GM12878 (cell line): ENCODE measurements at regions not wholly inside any gene's neighbourhood (a gene's known extent, or its start where the extent isn't known, plus 50 kb on each side); places are given as distances from the start of the nearest gene placed in this dataset.

ENCODE experiments used
- ATAC-seq: fragments of 200-7000 bp; cut with Tn5 transposase; 3 replicates; pipeline ENCODE4 v1.9.1; 2020; ENCODE audit warnings: mild to moderate bottlenecking, moderate library complexity
- BruUV-seq: library from RNA; stranded (reverse); fragments of 400-500 nt; replicated peaks from 2 replicates; lab custom pipeline; 2021; lab: Mats Ljungman, UMichigan
- CTCF ChIA-PET: fragments of 300-600 bp; sonication (Branson Sonifier 250); formaldehyde crosslinking; extraction: SDS; loops from one replicate; lab custom pipeline; 2021; ENCODE audit warnings: inconsistent platforms; lab: Yijun Ruan, JAX
- POLR2A ChIA-PET: fragments of 350-600 bp; formaldehyde crosslinking; extraction: SDS; loops from one replicate; lab custom pipeline; 2021; ENCODE audit warnings: inconsistent platforms; lab: Charles Lee
- RAD21 ChIA-PET: fragments of 300-600 bp; sonication (Branson Sonifier 250); formaldehyde crosslinking; loops from one replicate; lab custom pipeline; 2023; ENCODE audit warnings: antibody characterized with exemption; ENCODE audit not compliant: unreplicated experiment; lab: Charles Lee
- SMC1A ChIA-PET: fragments of 300-600 bp; sonication (Branson Sonifier 250); formaldehyde crosslinking; loops from one replicate; lab custom pipeline; 2023; ENCODE audit not compliant: unreplicated experiment, uncharacterized antibody; lab: Charles Lee
- DNase-seq: peaks from one replicate; pipeline ENCODE4 v3.0.0-alpha.2; 2011; ENCODE audit warnings: low read depth, low spot score
- FAIRE-seq: peaks from 3 replicates; lab custom pipeline; 2011; peaks lifted over from hg19 to GRCh38; lab: Jason Lieb, UNC
- H2AFZ ChIP-seq: 2 replicates; pipeline ENCODE4 v1.6.0; 2011; ENCODE audit warnings: low read depth, low read length, control low read depth; ENCODE audit not compliant: control insufficient read depth
- H3K27ac ChIP-seq: 2 replicates; pipeline ENCODE4 v1.5.1; 2011; ENCODE audit warnings: control low read depth; ENCODE audit not compliant: control insufficient read depth, insufficient read depth
- H3K27me3 ChIP-seq, 2 experiments: replicated peaks in 1 of 2; 2 replicates each; pipeline versions ENCODE4 v1.6.0 to v1.6.1; 2011; ENCODE audit warnings: low read length in 1 of 2; ENCODE audit not compliant: control insufficient read depth in 2 of 2, insufficient read depth in 2 of 2
- H3K36me3 ChIP-seq, 2 experiments: 2 replicates each; pipeline ENCODE4 v1.5.1; 2011; ENCODE audit warnings: low read length in 1 of 2; ENCODE audit not compliant: control insufficient read depth in 2 of 2, insufficient read depth in 2 of 2
- H3K4me1 ChIP-seq: 2 replicates; pipeline ENCODE4 v1.6.1; 2011; ENCODE audit warnings: mild to moderate bottlenecking, low read length, moderate library complexity, mixed read lengths; ENCODE audit not compliant: control insufficient read depth, insufficient read depth
- H3K4me2 ChIP-seq: 2 replicates; pipeline ENCODE4 v1.6.0; 2011; ENCODE audit warnings: control low read depth; ENCODE audit not compliant: control insufficient read depth, insufficient read depth
- H3K4me3 ChIP-seq: fragments of 200-600 bp; sonication (generic); 2 replicates; pipeline ENCODE4 v1.5.1; 2016
- H3K79me2 ChIP-seq: 2 replicates; pipeline ENCODE4 v1.6.0; 2011; ENCODE audit warnings: low read length; ENCODE audit not compliant: control insufficient read depth, insufficient read depth
- H3K9ac ChIP-seq: 2 replicates; pipeline ENCODE4 v1.8.0; 2011; ENCODE audit warnings: low read length, control low read depth, mixed read lengths; ENCODE audit not compliant: control insufficient read depth, insufficient read depth
- H3K9me3 ChIP-seq: replicated peaks from 3 replicates; pipeline ENCODE4 v1.5.1; 2011; ENCODE audit warnings: mild to moderate bottlenecking, low read length; ENCODE audit not compliant: control insufficient read depth, insufficient read depth
- H4K20me1 ChIP-seq: 2 replicates; pipeline ENCODE4 v1.6.0; 2011; ENCODE audit not compliant: control insufficient read depth, insufficient read depth
- ATF7 ChIP-seq: fragments of 450-650 bp; IDR thresholded peaks from 2 replicates; pipeline ENCODE4 v1.6.1; 2016; ENCODE audit warnings: low read depth, mild to moderate bottlenecking
- BCL3 ChIP-seq: IDR thresholded peaks from 2 replicates; pipeline ENCODE4 v1.6.1; 2011; ENCODE audit warnings: borderline replicate concordance, low read depth, mild to moderate bottlenecking, moderate library complexity, low read length; ENCODE audit not compliant: insufficient read depth, poor library complexity, severe bottlenecking
- BHLHE40 ChIP-seq, 2 experiments: fragments of 450-650 bp in 1 of 2; IDR thresholded peaks; 2 replicates each; pipeline ENCODE4 v1.6.1; 2011 to 2017; ENCODE audit warnings: low read depth in 2 of 2, borderline replicate concordance in 1 of 2, improper control_type of control experiment in 1 of 2, low read length in 1 of 2, mild to moderate bottlenecking in 1 of 2
- CHD2 ChIP-seq: IDR thresholded peaks from 2 replicates; pipeline ENCODE4 v1.6.1; 2011; ENCODE audit warnings: low read depth, low read length, improper control_type of control experiment, borderline replicate concordance
- KAT2A ChIP-seq: conservative IDR thresholded peaks from 2 replicates; pipeline ENCODE4 v1.6.1; 2011; ENCODE audit warnings: low read depth, low read length; ENCODE audit not compliant: control insufficient read depth
- KDM1A ChIP-seq: fragments of 200-600 bp; sonication (generic); IDR thresholded peaks from 2 replicates; pipeline ENCODE4 v1.6.1; 2016; ENCODE audit warnings: borderline replicate concordance
- KLF5 ChIP-seq: fragments of 450-650 bp; IDR thresholded peaks from 2 replicates; pipeline ENCODE4 v1.6.1; 2014; ENCODE audit warnings: mild to moderate bottlenecking; ENCODE audit not compliant: partially characterized antibody
- NKRF ChIP-seq: fragments of 450-650 bp; conservative IDR thresholded peaks from 2 replicates; pipeline ENCODE4 v1.6.1; 2017; ENCODE audit warnings: mild to moderate bottlenecking, moderate library complexity
- PAX8 ChIP-seq: fragments of 450-650 bp; IDR thresholded peaks from 2 replicates; pipeline ENCODE4 v1.6.1; 2017; ENCODE audit warnings: mild to moderate bottlenecking, moderate library complexity
- PML ChIP-seq: IDR thresholded peaks from 2 replicates; pipeline ENCODE4 v1.6.1; 2012; ENCODE audit warnings: low read length, inconsistent platforms
- SP1 ChIP-seq: IDR thresholded peaks from one replicate; pipeline ENCODE4 v1.6.1; 2011; ENCODE audit warnings: low read depth, low read length
- TCF3 ChIP-seq: IDR thresholded peaks from 2 replicates; pipeline ENCODE4 v1.6.1; 2012; ENCODE audit warnings: low read depth, mild to moderate bottlenecking, low read length, borderline replicate concordance; ENCODE audit not compliant: insufficient read depth
- whole genome bisulfite sequencing: methylation state at CpG from one replicate; pipeline ENCODE4 v1.1.6; 2016; ENCODE audit warnings: low lambda C conversion rate; ENCODE audit not compliant: insufficient replicate concordance, insufficient coverage; ENCODE audit errors: missing lambda C conversion rate; 5-methylcytosine and 5-hydroxymethylcytosine counted together
- in situ Hi-C: fragments of 300-500 bp; cut with MboI; formaldehyde crosslinking; loops from 9 replicates; pipeline ENCODE4 v1.14.3; 2018; ENCODE audit warnings: mixed read lengths
- intact Hi-C: fragments of 100-400 bp; cut with micrococcal nuclease; formaldehyde crosslinking; loops from one replicate; pipeline ENCODE4 v1.14.2; 2022; ENCODE audit not compliant: unreplicated experiment

DNA sequence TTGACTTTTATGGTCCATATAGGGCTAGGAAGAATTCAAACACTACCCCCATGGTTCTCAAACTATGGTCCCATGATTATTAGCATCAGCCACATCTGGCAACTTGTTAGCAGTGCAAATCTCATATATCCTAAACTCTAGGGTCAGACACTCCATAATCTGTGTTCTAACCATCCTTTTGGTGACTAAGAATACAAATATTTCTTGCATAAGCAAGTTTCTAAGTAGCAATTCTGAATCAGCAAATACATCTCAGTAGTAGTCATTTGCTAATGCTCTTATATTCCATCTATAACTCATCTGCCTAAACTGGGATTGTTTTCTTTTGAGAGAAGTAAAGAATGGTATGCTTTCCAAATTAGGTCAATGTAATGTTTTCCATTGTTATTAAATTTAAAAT is 447.3 kb downstream of the TMX3 start:
- DNase-seq = no peak
- intact Hi-C loops (no loop called here), in situ Hi-C loops (no loop called here)
- Histone ChIP-seq H3K27me3 (no peaks in the 10 kb centered on the region), H3K27ac (no peak overlapping the region), H4K20me1 (no peaks in the 10 kb centered on the region), H3K4me3 (no peak overlapping the region), H3K4me1 (no peaks in the 10 kb centered on the region), H3K9me3 (no peaks in the 10 kb centered on the region), H3K9ac (no peak overlapping the region), H3K4me2 (no peak overlapping the region), H3K36me3 (no peaks in the 10 kb centered on the region), H3K79me2 (no peaks in the 10 kb centered on the region), H2AFZ (no peak overlapping the region)
- ChIA-PET SMC1A (no interaction called here), CTCF (no interaction called here), POLR2A (no interaction called here), RAD21 (no interaction called here)
- no peak for FAIRE-seq
- no TSS peak for BruUV-seq
- ATAC-seq = no peak
- no peak for TF ChIP-seq BHLHE40 (IDR thresholded peaks at IDR 0.05; ENCODE audit: borderline replicate concordance in 1 of 2, low read depth in 2 of 2, low read length in 1 of 2)
- no peak for TF ChIP-seq PAX8

GRCh38 chr18:68263481-68263880 is 451.4 kb downstream of the TMX3 start:
- no peaks in the 10 kb centered on the region for H3K9me3 ChIP-seq
- no peaks in the 10 kb centered on the region for H4K20me1 ChIP-seq
- no peaks in the 10 kb centered on the region for H3K4me1 ChIP-seq
- SMC1A ChIA-PET = no interaction called here
- 54% methylated on average over 5 of the region's 5 CpGs for whole genome bisulfite sequencing
- in situ Hi-C loops = no loop called here
- no peak overlapping the region for H3K27ac ChIP-seq
- no peak for ATAC-seq
- TF ChIP-seq SP1 (no peak), KLF5 (no peak), TCF3 (no peak), BCL3 (no peak), NKRF (no peak), ATF7 (no peak), KAT2A (no peak), CHD2 (no peak), KDM1A (no peak), PML (no peak)
- TF ChIP-seq, all 136 proteins: peak for 0
- no TSS peak for BruUV-seq
- POLR2A ChIA-PET = no interaction called here
- Histone ChIP-seq H3K27me3 (no peaks in the 10 kb centered on the region), H2AFZ (no peak overlapping the region), H3K4me3 (no peak overlapping the region), H3K4me2 (no peak overlapping the region), H3K36me3 (no peaks in the 10 kb centered on the region), H3K9ac (no peak overlapping the region), H3K79me2 (no peaks in the 10 kb centered on the region)
- FAIRE-seq = no peak
- intact Hi-C loops = no loop called here
- RAD21 ChIA-PET = no interaction called here
- no peak for DNase-seq
- CTCF ChIA-PET = no interaction called here
